ENCODE measurements at regions not wholly inside any gene's neighbourhood (a gene's known extent, or its start where the extent isn't known, plus 50 kb on each side); places are given as distances from the start of the nearest gene placed in this dataset.

- H3K27ac ChIP-seq (replicated peaks): no peak overlapping the region
- DNase-seq (ENCODE audit: low read depth in 1 of 2, low spot score in 1 of 2): no peak
- TF ChIP-seq POLR2AphosphoS5 (IDR thresholded peaks at IDR 0.05; ENCODE audit: low read depth) (no peak), REST (IDR thresholded peaks at IDR 0.05; ENCODE audit: insufficient replicate concordance, low read depth) (no peak), GABPA (IDR thresholded peaks at IDR 0.05; ENCODE audit: low read depth) (no peak), CTCF (IDR thresholded peaks at IDR 0.05; ENCODE audit: insufficient read depth, low read length) (no peak), SPI1 (IDR thresholded peaks at IDR 0.05; ENCODE audit: borderline replicate concordance, low read depth) (no peak)
- H3K27me3 ChIP-seq (ENCODE audit: insufficient read depth, poor library complexity, severe bottlenecking): no peaks in the 10 kb centered on the region
- H3K4me3 ChIP-seq (replicated peaks; ENCODE audit: insufficient read depth, low read length): no peak overlapping the region
Measured at GRCh38 chr9:26221290-26221689, 543.0 kb upstream of the TUSC1 start.

GRCh38 chr9:26220367-26220766 is 542.1 kb upstream of the TUSC1 start:
- no peak for DNase-seq (ENCODE audit: low read depth in 1 of 2, low spot score in 1 of 2)
- Histone ChIP-seq H3K4me3 (replicated peaks; ENCODE audit: insufficient read depth, low read length) (no peak overlapping the region), H3K27ac (replicated peaks) (no peak overlapping the region), H3K27me3 (ENCODE audit: insufficient read depth, poor library complexity, severe bottlenecking) (no peaks in the 10 kb centered on the region)
- TF ChIP-seq CTCF (IDR thresholded peaks at IDR 0.05; ENCODE audit: insufficient read depth, low read length): no peak
- TF ChIP-seq POLR2AphosphoS5 (IDR thresholded peaks at IDR 0.05; ENCODE audit: low read depth): no peak
- TF ChIP-seq SPI1 (IDR thresholded peaks at IDR 0.05; ENCODE audit: borderline replicate concordance, low read depth): no peak
- TF ChIP-seq REST (IDR thresholded peaks at IDR 0.05; ENCODE audit: insufficient replicate concordance, low read depth): no peak

- Histone ChIP-seq H3K27ac (replicated peaks) (no peak overlapping the region), H3K27me3 (ENCODE audit: insufficient read depth, poor library complexity, severe bottlenecking) (no peaks in the 10 kb centered on the region), H3K4me3 (replicated peaks; ENCODE audit: insufficient read depth, low read length) (no peak overlapping the region)
- TF ChIP-seq SPI1 (IDR thresholded peaks at IDR 0.05; ENCODE audit: borderline replicate concordance, low read depth) (no peak), GABPA (IDR thresholded peaks at IDR 0.05; ENCODE audit: low read depth) (no peak), REST (IDR thresholded peaks at IDR 0.05; ENCODE audit: insufficient replicate concordance, low read depth) (no peak)
- no peak for DNase-seq (ENCODE audit: low read depth in 1 of 2, low spot score in 1 of 2)
Measured at GRCh38 chr9:26219961-26220360, 541.7 kb upstream of the TUSC1 start.

GRCh38 chr9:26216702-26217101 is 538.5 kb upstream of the TUSC1 start:
- Histone ChIP-seq H3K27ac (replicated peaks) (no peak overlapping the region), H3K27me3 (ENCODE audit: insufficient read depth, poor library complexity, severe bottlenecking) (no peaks in the 10 kb centered on the region), H3K4me3 (replicated peaks; ENCODE audit: insufficient read depth, low read length) (no peak overlapping the region)
- no peak for TF ChIP-seq SPI1 (IDR thresholded peaks at IDR 0.05; ENCODE audit: borderline replicate concordance, low read depth)
- TF ChIP-seq REST (IDR thresholded peaks at IDR 0.05; ENCODE audit: insufficient replicate concordance, low read depth): no peak
- TF ChIP-seq CTCF (IDR thresholded peaks at IDR 0.05; ENCODE audit: insufficient read depth, low read length): no peak
- TF ChIP-seq GABPA (IDR thresholded peaks at IDR 0.05; ENCODE audit: low read depth): no peak
- no peak for TF ChIP-seq POLR2AphosphoS5 (IDR thresholded peaks at IDR 0.05; ENCODE audit: low read depth)
- DNase-seq (ENCODE audit: low read depth in 1 of 2, low spot score in 1 of 2): no peak
